ENCODE measurements at regions not wholly inside any gene's neighbourhood (a gene's known extent, or its start where the extent isn't known, plus 50 kb on each side); places are given as distances from the start of the nearest gene placed in this dataset.

- no peak for DNase-seq
Observed at GRCh38 chr18:76252880-76253279, 242.2 kb downstream of the ZNF516 start.

- DNase-seq: no peak
Observed at GRCh38 chr18:76252139-76252538, 242.9 kb downstream of the ZNF516 start.

- DNase-seq: no peak
Observed at GRCh38 chr18:76251691-76252090, 243.4 kb downstream of the ZNF516 start.

DNA sequence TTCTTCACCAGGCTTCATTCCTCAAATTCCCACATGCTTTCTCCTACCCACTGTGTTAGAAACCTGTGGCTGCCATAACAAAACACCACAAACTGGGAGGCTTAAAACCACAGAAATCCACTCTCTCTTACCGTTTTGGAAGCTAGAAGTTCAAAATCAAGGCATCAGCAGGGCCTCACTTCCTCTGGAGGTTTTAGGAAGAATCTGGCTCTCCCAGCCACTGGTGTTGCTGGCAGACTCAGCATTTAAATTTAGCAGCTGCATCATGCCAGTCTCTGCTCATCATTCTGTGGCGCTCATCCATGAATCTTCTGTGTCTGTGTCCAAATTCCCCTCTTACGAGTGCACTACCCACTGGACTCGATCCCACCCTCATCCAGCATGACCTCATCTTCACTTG is 248.5 kb downstream of the ZNF516 start:
- DNase-seq: no peak

GRCh38 chr18:76234676-76235060 is 260.4 kb downstream of the ZNF516 start:
- DNase-seq: no peak

- DNase-seq: no peak
Observed at GRCh38 chr18:76233876-76234675, 261.0 kb downstream of the ZNF516 start.

DNA sequence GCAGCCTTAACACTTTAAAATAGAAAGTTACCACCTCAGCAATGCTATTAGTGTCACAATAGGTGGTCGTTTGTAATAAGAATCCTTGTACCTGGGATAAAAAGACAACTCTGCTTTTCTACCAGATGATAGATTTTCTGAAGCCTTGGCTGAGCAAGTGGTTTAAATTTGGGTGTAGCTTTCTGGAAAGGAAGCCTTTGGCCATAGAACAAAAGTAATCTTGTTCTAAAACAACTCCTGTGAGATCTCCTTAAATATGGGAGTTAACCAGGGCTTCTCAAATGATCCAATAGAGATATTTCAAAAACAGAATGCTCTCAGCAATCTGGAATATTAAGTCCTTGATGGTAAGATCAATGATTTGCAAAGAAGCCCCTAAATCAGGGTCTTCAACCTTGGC is 261.6 kb downstream of the ZNF516 start:
- DNase-seq: no peak

- DNase-seq: no peak
Observed at GRCh38 chr18:76232779-76233178, 262.3 kb downstream of the ZNF516 start.

- DNase-seq: no peak
Observed at GRCh38 chr18:76232010-76232409, 263.0 kb downstream of the ZNF516 start.

GRCh38 chr18:76231402-76231801 is 263.6 kb downstream of the ZNF516 start:
- no peak for DNase-seq

GRCh38 chr18:76230791-76231190 is 264.3 kb downstream of the ZNF516 start:
- no peak for DNase-seq

DNA sequence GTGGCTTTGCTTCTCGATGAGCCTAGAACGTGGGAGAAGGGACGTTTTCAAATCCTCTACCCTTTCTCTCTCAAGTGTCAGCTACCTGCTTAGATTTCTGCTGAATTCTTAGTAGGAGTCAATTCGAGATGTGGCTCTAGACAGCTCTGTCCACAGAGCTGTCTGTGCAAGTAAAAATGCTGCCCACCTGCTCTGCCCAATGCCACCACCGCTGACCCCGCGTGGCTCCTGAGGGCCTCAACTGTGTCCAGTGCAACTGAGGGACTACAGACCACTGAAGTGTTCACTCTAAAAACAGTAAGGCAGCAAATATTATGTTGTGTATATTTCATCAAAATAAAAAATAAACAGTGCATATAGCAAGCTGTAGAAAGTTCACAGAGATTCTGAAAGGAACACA is 266.3 kb downstream of the ZNF516 start:
- no peak for DNase-seq

DNA sequence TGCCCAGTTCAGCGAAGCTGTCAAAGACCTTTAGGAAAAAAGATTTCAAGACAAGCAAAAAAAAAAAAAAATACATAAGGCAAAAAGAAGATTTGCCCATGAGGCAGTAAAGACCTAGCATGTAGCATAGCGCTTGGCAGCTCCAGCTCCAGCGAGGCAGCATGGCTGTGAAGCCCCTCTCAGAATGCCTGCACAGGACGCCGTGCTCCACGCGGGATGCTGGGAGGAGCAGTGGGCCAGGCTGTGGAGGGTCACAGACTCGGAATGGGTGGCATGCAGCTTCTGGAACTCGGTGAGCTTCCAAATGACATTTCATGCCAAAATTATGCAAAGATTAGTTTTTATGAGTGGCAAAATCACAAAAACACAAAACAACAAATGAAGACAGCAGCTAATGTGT is 267.3 kb downstream of the ZNF516 start:
- DNase-seq: no peak

- no peak for DNase-seq
Observed at GRCh38 chr18:76223403-76223802, 271.6 kb downstream of the ZNF516 start.

GRCh38 chr18:76219023-76219422 is 276.0 kb downstream of the ZNF516 start:
- DNase-seq: no peak

- no peak for DNase-seq
Observed at GRCh38 chr18:76216096-76216495, 278.9 kb downstream of the ZNF516 start.

GRCh38 chr18:76213991-76214390 is 281.1 kb downstream of the ZNF516 start:
- no peak for DNase-seq

GRCh38 chr18:76212960-76213359 is 282.1 kb downstream of the ZNF516 start:
- DNase-seq: no peak

DNA sequence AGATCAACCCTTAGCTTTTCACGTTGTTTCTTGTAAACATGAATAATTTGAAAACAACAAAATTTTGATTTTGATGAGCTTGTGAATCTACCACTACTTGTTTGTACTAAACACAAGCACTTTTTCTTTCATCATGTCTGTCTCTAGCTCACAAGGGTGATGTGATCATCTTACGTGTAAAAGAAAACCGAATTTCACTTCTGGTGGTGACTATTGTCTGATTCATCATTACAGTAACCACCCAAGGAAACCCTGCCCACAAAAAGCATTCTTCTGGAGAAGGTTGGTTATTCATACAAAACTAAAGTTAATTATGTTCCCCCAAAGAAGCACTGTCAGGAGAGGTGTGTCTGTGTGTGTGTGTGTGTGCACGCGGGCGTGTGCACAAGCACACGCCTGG is 285.4 kb downstream of the ZNF516 start:
- no peak for DNase-seq

GRCh38 chr18:76208678-76209306 is 286.2 kb downstream of the ZNF516 start:
- no peak for DNase-seq

GRCh38 chr18:76205906-76206305 is 289.1 kb downstream of the ZNF516 start:
- DNase-seq: no peak

GRCh38 chr18:76203552-76203951 is 291.5 kb downstream of the ZNF516 start:
- no peak for DNase-seq

- DNase-seq: no peak
Observed at GRCh38 chr18:76202322-76202721, 292.7 kb downstream of the ZNF516 start.

GRCh38 chr18:76195601-76196000 is 299.4 kb downstream of the ZNF516 start:
- DNase-seq: no peak

GRCh38 chr18:76188097-76188496 is 306.9 kb downstream of the ZNF516 start:
- no peak for DNase-seq
